SK-N-SH treated with all-trans-retinoic acid at 6 μM for 48 hours (cell line): ENCODE measurements at regions not wholly inside any gene's neighbourhood (a gene's known extent, or its start where the extent isn't known, plus 50 kb on each side); places are given as distances from the start of the nearest gene placed in this dataset.

Experiments
- ATAC-seq: fragments of 200-7000 bp; cut with Tn5 transposase; 3 replicates; pipeline ENCODE4 v1.9.1; 2020; ENCODE audit warnings: mild to moderate bottlenecking, moderate library complexity
- ARNTL ChIP-seq: fragments of 450-650 bp; formaldehyde crosslinking; IDR thresholded peaks from 2 replicates; pipeline ENCODE4 v1.5.0; 2020; ENCODE audit warnings: low read depth, mild to moderate bottlenecking, moderate library complexity, borderline replicate concordance
- BACH2 ChIP-seq: fragments of 250-450 bp; sonication (Bioruptor Pico); IDR thresholded peaks from 2 replicates; pipeline ENCODE4 v1.9.0; 2021; ENCODE audit warnings: mild to moderate bottlenecking, borderline replicate concordance
- CSDC2 ChIP-seq: fragments of 250-450 bp; sonication (Bioruptor Pico); IDR thresholded peaks from 2 replicates; pipeline ENCODE4 v1.5.0; 2020; ENCODE audit warnings: mild to moderate bottlenecking, moderate library complexity
- ESRRG ChIP-seq: fragments of 250-450 bp; sonication (Bioruptor Pico); IDR thresholded peaks from 2 replicates; pipeline ENCODE4 v1.6.1; 2021; ENCODE audit warnings: mild to moderate bottlenecking
- GLIS3 ChIP-seq: fragments of 250-450 bp; sonication (Bioruptor Pico); IDR thresholded peaks from 2 replicates; pipeline ENCODE4 v1.5.0; 2020; ENCODE audit warnings: mild to moderate bottlenecking, moderate library complexity
- ISL1 ChIP-seq: fragments of 250-450 bp; sonication (Bioruptor Pico); IDR thresholded peaks from 2 replicates; pipeline ENCODE4 v2.1.2; 2022; ENCODE audit warnings: mild to moderate bottlenecking, moderate library complexity
- OSR1 ChIP-seq: fragments of 250-450 bp; sonication (Bioruptor Pico); IDR thresholded peaks from 2 replicates; pipeline ENCODE4 v1.8.0; 2022; ENCODE audit warnings: moderate library complexity, mild to moderate bottlenecking, inconsistent platforms
- POU6F1 ChIP-seq: fragments of 250-450 bp; sonication (Bioruptor Pico); IDR thresholded peaks from 2 replicates; pipeline ENCODE4 v1.8.0; 2021; ENCODE audit warnings: low read depth, mild to moderate bottlenecking, moderate library complexity, borderline replicate concordance
- PPARA ChIP-seq: fragments of 250-450 bp; sonication (Bioruptor Pico); IDR thresholded peaks from 2 replicates; pipeline ENCODE4 v1.5.0; 2020; ENCODE audit warnings: mild to moderate bottlenecking, borderline replicate concordance
- SNAI2 ChIP-seq: fragments of 250-450 bp; sonication (Bioruptor Pico); IDR thresholded peaks from 2 replicates; pipeline ENCODE4 v1.5.0; 2020; ENCODE audit warnings: mild to moderate bottlenecking, moderate library complexity
- TOX ChIP-seq: fragments of 250-450 bp; sonication (Bioruptor Pico); IDR thresholded peaks from 2 replicates; pipeline ENCODE4 v1.8.0; 2021; ENCODE audit warnings: mild to moderate bottlenecking, moderate library complexity, borderline replicate concordance
- ZC3H10 ChIP-seq: fragments of 250-450 bp; sonication (Bioruptor Pico); IDR thresholded peaks from 2 replicates; pipeline ENCODE4 v1.5.1; 2021; ENCODE audit warnings: mild to moderate bottlenecking, moderate library complexity
- ZFP3 ChIP-seq: fragments of 250-450 bp; sonication (Bioruptor Pico); IDR thresholded peaks from 2 replicates; pipeline ENCODE4 v1.5.0; 2020; ENCODE audit warnings: mild to moderate bottlenecking, moderate library complexity
- ZFP30 ChIP-seq: fragments of 450-650 bp; formaldehyde crosslinking; IDR thresholded peaks from 2 replicates; pipeline ENCODE4 v1.5.0; 2022; ENCODE audit warnings: mild to moderate bottlenecking, moderate library complexity
- ZNF565 ChIP-seq: fragments of 450-650 bp; formaldehyde crosslinking; conservative IDR thresholded peaks from 2 replicates; pipeline ENCODE4 v1.5.0; 2020; ENCODE audit warnings: low read depth, mild to moderate bottlenecking, moderate library complexity
- ZNF70 ChIP-seq: fragments of 450-650 bp; formaldehyde crosslinking; IDR thresholded peaks from 2 replicates; pipeline ENCODE4 v1.5.0; 2020; ENCODE audit warnings: mild to moderate bottlenecking, moderate library complexity
- ZNF8 ChIP-seq: fragments of 450-650 bp; formaldehyde crosslinking; IDR thresholded peaks from 2 replicates; pipeline ENCODE4 v1.5.0; 2020; ENCODE audit warnings: mild to moderate bottlenecking, moderate library complexity
- TF ChIP-seq, protein P1 (sequence below): fragments of 250-450 bp; sonication (Bioruptor Pico); IDR thresholded peaks from 2 replicates; pipeline ENCODE4 v1.5.1; 2021; ENCODE audit warnings: mild to moderate bottlenecking, moderate library complexity
- TF ChIP-seq, protein P2 (sequence below): fragments of 250-450 bp; sonication (Bioruptor Pico); IDR thresholded peaks from 2 replicates; pipeline ENCODE4 v1.5.1; 2020; ENCODE audit warnings: low read depth, mild to moderate bottlenecking, moderate library complexity
- TF ChIP-seq, protein P3 (sequence below): fragments of 250-450 bp; sonication (Bioruptor Pico); IDR thresholded peaks from 2 replicates; pipeline ENCODE4 v1.5.0; 2020; ENCODE audit warnings: mild to moderate bottlenecking, moderate library complexity
- TF ChIP-seq, protein P4 (sequence below): fragments of 250-450 bp; sonication (Bioruptor Pico); IDR thresholded peaks from 2 replicates; pipeline ENCODE4 v1.8.0; 2020; ENCODE audit warnings: mild to moderate bottlenecking, moderate library complexity, borderline replicate concordance

GRCh38 chr2:217611626-217612127, 391.1 kb downstream of the TNS1 start:
- no peak for ATAC-seq
- TF ChIP-seq, protein P1, sequence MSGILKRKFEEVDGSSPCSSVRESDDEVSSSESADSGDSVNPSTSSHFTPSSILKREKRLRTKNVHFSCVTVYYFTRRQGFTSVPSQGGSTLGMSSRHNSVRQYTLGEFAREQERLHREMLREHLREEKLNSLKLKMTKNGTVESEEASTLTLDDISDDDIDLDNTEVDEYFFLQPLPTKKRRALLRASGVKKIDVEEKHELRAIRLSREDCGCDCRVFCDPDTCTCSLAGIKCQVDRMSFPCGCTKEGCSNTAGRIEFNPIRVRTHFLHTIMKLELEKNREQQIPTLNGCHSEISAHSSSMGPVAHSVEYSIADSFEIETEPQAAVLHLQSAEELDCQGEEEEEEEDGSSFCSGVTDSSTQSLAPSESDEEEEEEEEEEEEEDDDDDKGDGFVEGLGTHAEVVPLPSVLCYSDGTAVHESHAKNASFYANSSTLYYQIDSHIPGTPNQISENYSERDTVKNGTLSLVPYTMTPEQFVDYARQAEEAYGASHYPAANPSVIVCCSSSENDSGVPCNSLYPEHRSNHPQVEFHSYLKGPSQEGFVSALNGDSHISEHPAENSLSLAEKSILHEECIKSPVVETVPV (CRISPR knock-in tag), result no peak
- TF ChIP-seq, protein P2, sequence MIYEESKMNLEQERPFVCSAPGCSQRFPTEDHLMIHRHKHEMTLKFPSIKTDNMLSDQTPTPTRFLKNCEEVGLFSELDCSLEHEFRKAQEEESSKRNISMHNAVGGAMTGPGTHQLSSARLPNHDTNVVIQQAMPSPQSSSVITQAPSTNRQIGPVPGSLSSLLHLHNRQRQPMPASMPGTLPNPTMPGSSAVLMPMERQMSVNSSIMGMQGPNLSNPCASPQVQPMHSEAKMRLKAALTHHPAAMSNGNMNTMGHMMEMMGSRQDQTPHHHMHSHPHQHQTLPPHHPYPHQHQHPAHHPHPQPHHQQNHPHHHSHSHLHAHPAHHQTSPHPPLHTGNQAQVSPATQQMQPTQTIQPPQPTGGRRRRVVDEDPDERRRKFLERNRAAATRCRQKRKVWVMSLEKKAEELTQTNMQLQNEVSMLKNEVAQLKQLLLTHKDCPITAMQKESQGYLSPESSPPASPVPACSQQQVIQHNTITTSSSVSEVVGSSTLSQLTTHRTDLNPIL (CRISPR knock-in tag), result no peak
- no peak for TF ChIP-seq OSR1 (CRISPR knock-in tag)
- TF ChIP-seq GLIS3, result no peak
- no peak for TF ChIP-seq CSDC2 (CRISPR knock-in tag)
- TF ChIP-seq, protein P3, sequence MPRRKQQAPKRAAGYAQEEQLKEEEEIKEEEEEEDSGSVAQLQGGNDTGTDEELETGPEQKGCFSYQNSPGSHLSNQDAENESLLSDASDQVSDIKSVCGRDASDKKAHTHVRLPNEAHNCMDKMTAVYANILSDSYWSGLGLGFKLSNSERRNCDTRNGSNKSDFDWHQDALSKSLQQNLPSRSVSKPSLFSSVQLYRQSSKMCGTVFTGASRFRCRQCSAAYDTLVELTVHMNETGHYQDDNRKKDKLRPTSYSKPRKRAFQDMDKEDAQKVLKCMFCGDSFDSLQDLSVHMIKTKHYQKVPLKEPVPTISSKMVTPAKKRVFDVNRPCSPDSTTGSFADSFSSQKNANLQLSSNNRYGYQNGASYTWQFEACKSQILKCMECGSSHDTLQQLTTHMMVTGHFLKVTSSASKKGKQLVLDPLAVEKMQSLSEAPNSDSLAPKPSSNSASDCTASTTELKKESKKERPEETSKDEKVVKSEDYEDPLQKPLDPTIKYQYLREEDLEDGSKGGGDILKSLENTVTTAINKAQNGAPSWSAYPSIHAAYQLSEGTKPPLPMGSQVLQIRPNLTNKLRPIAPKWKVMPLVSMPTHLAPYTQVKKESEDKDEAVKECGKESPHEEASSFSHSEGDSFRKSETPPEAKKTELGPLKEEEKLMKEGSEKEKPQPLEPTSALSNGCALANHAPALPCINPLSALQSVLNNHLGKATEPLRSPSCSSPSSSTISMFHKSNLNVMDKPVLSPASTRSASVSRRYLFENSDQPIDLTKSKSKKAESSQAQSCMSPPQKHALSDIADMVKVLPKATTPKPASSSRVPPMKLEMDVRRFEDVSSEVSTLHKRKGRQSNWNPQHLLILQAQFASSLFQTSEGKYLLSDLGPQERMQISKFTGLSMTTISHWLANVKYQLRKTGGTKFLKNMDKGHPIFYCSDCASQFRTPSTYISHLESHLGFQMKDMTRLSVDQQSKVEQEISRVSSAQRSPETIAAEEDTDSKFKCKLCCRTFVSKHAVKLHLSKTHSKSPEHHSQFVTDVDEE (CRISPR knock-in tag), result no peak
- TF ChIP-seq PPARA, result no peak
- no peak for TF ChIP-seq ZNF8
- no peak for TF ChIP-seq ZNF565
- no peak for TF ChIP-seq ZNF70 (CRISPR knock-in tag)
- TF ChIP-seq POU6F1 (CRISPR knock-in tag), result no peak
- no peak for TF ChIP-seq ZC3H10 (CRISPR knock-in tag)
- no peak for TF ChIP-seq ARNTL (CRISPR knock-in tag)
- no peak for TF ChIP-seq ESRRG (CRISPR knock-in tag)

DNA sequence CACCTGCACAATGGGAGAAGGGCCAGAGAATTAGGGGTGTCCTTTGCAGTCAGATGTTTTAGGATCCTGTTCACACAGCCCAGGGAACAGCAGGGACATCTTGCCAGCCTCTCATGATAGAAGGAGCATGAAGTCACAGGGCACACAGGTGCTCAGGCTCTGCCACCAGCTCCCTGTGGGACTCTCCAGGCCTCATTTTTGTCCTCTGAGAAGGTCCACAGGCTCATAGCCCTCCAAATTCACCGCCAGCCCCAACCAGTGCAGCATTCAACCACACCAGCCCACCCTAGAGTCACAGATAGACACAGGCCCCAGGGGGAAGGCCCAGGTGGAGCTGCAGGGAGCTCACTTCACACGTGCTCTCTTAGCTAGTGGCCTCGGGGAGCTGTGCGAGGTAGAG, 391.7 kb downstream of the TNS1 start:
- no peak for ATAC-seq
- TF ChIP-seq BACH2 (CRISPR knock-in tag) (no peak), ZFP30 (CRISPR knock-in tag) (no peak), ZNF565 (no peak), ZFP3 (no peak), ARNTL (CRISPR knock-in tag) (no peak), GLIS3 (no peak), SNAI2 (CRISPR knock-in tag) (no peak), ZC3H10 (CRISPR knock-in tag) (no peak), TOX (CRISPR knock-in tag) (no peak), ZNF8 (no peak), POU6F1 (CRISPR knock-in tag) (no peak), ISL1 (CRISPR knock-in tag) (no peak), PPARA (no peak), ESRRG (CRISPR knock-in tag) (no peak)
- TF ChIP-seq, protein P2 (CRISPR knock-in tag), result no peak
- TF ChIP-seq, protein P4, sequence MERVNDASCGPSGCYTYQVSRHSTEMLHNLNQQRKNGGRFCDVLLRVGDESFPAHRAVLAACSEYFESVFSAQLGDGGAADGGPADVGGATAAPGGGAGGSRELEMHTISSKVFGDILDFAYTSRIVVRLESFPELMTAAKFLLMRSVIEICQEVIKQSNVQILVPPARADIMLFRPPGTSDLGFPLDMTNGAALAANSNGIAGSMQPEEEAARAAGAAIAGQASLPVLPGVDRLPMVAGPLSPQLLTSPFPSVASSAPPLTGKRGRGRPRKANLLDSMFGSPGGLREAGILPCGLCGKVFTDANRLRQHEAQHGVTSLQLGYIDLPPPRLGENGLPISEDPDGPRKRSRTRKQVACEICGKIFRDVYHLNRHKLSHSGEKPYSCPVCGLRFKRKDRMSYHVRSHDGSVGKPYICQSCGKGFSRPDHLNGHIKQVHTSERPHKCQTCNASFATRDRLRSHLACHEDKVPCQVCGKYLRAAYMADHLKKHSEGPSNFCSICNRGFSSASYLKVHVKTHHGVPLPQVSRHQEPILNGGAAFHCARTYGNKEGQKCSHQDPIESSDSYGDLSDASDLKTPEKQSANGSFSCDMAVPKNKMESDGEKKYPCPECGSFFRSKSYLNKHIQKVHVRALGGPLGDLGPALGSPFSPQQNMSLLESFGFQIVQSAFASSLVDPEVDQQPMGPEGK, result no peak
- TF ChIP-seq, all 23 proteins: peak for 0
